Neural progenitor cell (in vitro differentiated cells): ENCODE measurements at regions not wholly inside any gene's neighbourhood (a gene's known extent, or its start where the extent isn't known, plus 50 kb on each side); places are given as distances from the start of the nearest gene placed in this dataset.
"Not testable (repeated sequence)": the region's sequence is repeated elsewhere in the genome, so short reads cannot be mapped to it uniquely, and the experiment has no call there.

Experiments
- DNase-seq: peaks from one replicate; pipeline ENCODE4 v3.0.0-alpha.2; 2016; ENCODE audit warnings: low spot score
- H2AFZ ChIP-seq: fragments of 200-600 bp; sonication (generic); replicated peaks from 2 replicates; pipeline ENCODE4 v1.6.1; 2016; ENCODE audit warnings: antibody characterized with exemption
- H3F3A ChIP-seq: fragments of 200-600 bp; sonication (generic); 2 replicates; pipeline ENCODE4 v1.6.1; 2016; ENCODE audit warnings: antibody characterized with exemption, low read depth
- H3K27ac ChIP-seq: fragments of 200-600 bp; sonication (generic); 2 replicates; pipeline ENCODE4 v1.5.1; 2016; ENCODE audit warnings: mild to moderate bottlenecking
- H3K27me3 ChIP-seq: fragments of 200-600 bp; sonication (generic); 2 replicates; pipeline ENCODE4 v1.6.1; 2016; ENCODE audit warnings: mild to moderate bottlenecking, moderate library complexity
- H3K36me3 ChIP-seq: fragments of 200-600 bp; sonication (generic); 2 replicates; pipeline ENCODE4 v1.5.1; 2016
- H3K4me1 ChIP-seq: fragments of 200-600 bp; sonication (generic); 2 replicates; pipeline ENCODE4 v1.6.1; 2016; ENCODE audit warnings: mixed run types
- H3K4me2 ChIP-seq: fragments of 200-600 bp; sonication (generic); 2 replicates; pipeline ENCODE4 v1.6.1; 2016
- H3K4me3 ChIP-seq: fragments of 200-600 bp; sonication (generic); 2 replicates; pipeline ENCODE4 v1.5.1; 2016
- H3K79me2 ChIP-seq: fragments of 200-600 bp; sonication (generic); 2 replicates; pipeline ENCODE4 v1.6.1; 2016; ENCODE audit warnings: low read depth
- H3K9ac ChIP-seq: fragments of 200-600 bp; sonication (generic); 2 replicates; pipeline ENCODE4 v1.6.1; 2016
- H3K9me3 ChIP-seq: fragments of 200-600 bp; sonication (generic); 2 replicates; pipeline ENCODE4 v1.5.1; 2016; ENCODE audit warnings: low read depth
- H4K20me1 ChIP-seq: fragments of 200-600 bp; sonication (generic); 2 replicates; pipeline ENCODE4 v1.6.1; 2016; ENCODE audit warnings: low read depth
- H3K27ac Mint-ChIP-seq: 3 replicates; pipeline ENCODE4 v1.8.0; 2021; ENCODE audit warnings: mixed read lengths
- H3K27me3 Mint-ChIP-seq: 2 replicates; pipeline ENCODE4 v1.8.0; 2022; ENCODE audit warnings: low read depth, mild to moderate bottlenecking, inconsistent platforms, moderate library complexity, mixed read lengths; ENCODE audit not compliant: insufficient read depth
- H3K36me3 Mint-ChIP-seq: 3 replicates; pipeline ENCODE4 v1.8.0; 2021; ENCODE audit warnings: mixed read lengths
- H3K4me1 Mint-ChIP-seq: 3 replicates; pipeline ENCODE4 v1.8.0; 2021; ENCODE audit warnings: mixed read lengths
- H3K4me3 Mint-ChIP-seq: 3 replicates; pipeline ENCODE4 v1.8.0; 2021; ENCODE audit warnings: mild to moderate bottlenecking, moderate library complexity, mixed read lengths
- H3K9me3 Mint-ChIP-seq: 3 replicates; pipeline ENCODE4 v1.8.0; 2020; ENCODE audit warnings: mixed read lengths
- CTCF ChIP-seq: fragments of 200-600 bp; sonication (generic); IDR thresholded peaks from 2 replicates; pipeline ENCODE4 v1.5.1; 2017; ENCODE audit warnings: antibody characterized with exemption, mild to moderate bottlenecking
- EZH2 ChIP-seq: fragments of 200-600 bp; sonication (generic); IDR thresholded peaks from 2 replicates; pipeline ENCODE4 v1.6.1; 2017; ENCODE audit warnings: antibody characterized with exemption, mild to moderate bottlenecking, moderate library complexity
- EZH2phosphoT487 ChIP-seq: fragments of 200-600 bp; sonication (generic); IDR thresholded peaks from 2 replicates; pipeline ENCODE4 v1.6.1; 2017; ENCODE audit warnings: antibody characterized with exemption

- H3K4me2 ChIP-seq, result no peak overlapping the region
- no peak for TF ChIP-seq CTCF
- no peak for TF ChIP-seq EZH2phosphoT487
- TF ChIP-seq EZH2, result no peak
- H3K9me3 ChIP-seq, result no peaks in the 10 kb centered on the region
- no peaks in the 10 kb centered on the region for H3F3A ChIP-seq
- DNase-seq, result no peak
- no peak overlapping the region for H3K4me3 Mint-ChIP-seq
- H3K27ac Mint-ChIP-seq, result no peak overlapping the region
- no peaks in the 10 kb centered on the region for H3K27me3 ChIP-seq
- H3K36me3 Mint-ChIP-seq, result no peaks in the 10 kb centered on the region
- no peak overlapping the region for H2AFZ ChIP-seq
- no peaks in the 10 kb centered on the region for H3K36me3 ChIP-seq
- no peaks in the 10 kb centered on the region for H3K4me1 Mint-ChIP-seq
- no peaks in the 10 kb centered on the region for H3K79me2 ChIP-seq
- peaks cover 2% of the 10 kb centered on the region for H3K9me3 Mint-ChIP-seq
- H3K9ac ChIP-seq, result no peak overlapping the region
- H3K27ac ChIP-seq, result no peak overlapping the region
- no peak overlapping the region for H3K4me3 ChIP-seq
- H3K27me3 Mint-ChIP-seq, result peaks cover 3% of the 10 kb centered on the region
- no peaks in the 10 kb centered on the region for H4K20me1 ChIP-seq
- no peaks in the 10 kb centered on the region for H3K4me1 ChIP-seq
Measured at GRCh38 chr14:22370084-22370847, 218.8 kb downstream of the DAD1 start.

- Histone ChIP-seq H3F3A (no peaks in the 10 kb centered on the region), H2AFZ (no peak overlapping the region), H3K4me3 (no peak overlapping the region), H3K27ac (no peak overlapping the region), H3K4me2 (no peak overlapping the region), H3K4me1 (no peaks in the 10 kb centered on the region), H3K79me2 (no peaks in the 10 kb centered on the region), H3K36me3 (no peaks in the 10 kb centered on the region), H3K27me3 (no peaks in the 10 kb centered on the region), H3K9ac (no peak overlapping the region), H4K20me1 (no peaks in the 10 kb centered on the region), H3K9me3 (no peaks in the 10 kb centered on the region)
- Mint-ChIP-seq H3K4me3 (no peak overlapping the region), H3K27ac (no peak overlapping the region), H3K4me1 (no peaks in the 10 kb centered on the region), H3K36me3 (no peaks in the 10 kb centered on the region), H3K27me3 (peaks cover 2% of the 10 kb centered on the region), H3K9me3 (peaks cover 3% of the 10 kb centered on the region)
- TF ChIP-seq CTCF (no peak), EZH2 (no peak), EZH2phosphoT487 (no peak)
- DNase-seq, result no peak
Measured at GRCh38 chr14:22358726-22359125, 230.3 kb downstream of the DAD1 start.

DNA sequence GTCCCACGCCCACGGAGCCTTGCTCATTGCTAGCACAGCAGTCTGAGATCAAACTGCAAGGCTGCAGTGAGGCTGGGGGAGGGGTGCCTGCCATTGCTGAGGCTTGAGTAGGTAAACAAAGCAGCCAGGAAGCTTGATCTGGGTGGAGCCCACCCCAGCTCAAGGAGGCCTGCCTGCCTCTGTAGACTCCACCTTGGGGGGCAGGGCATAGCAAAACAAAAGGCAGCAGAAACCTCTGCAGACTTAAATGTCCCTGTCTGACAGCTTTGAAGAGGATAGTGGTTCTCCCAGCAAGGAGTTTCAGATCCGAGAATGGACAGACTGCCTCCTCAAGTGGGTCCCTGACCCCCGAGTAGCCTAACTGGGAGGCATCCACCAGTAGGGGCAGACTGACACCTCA is 239.7 kb downstream of the DAD1 start:
- not testable (repeated sequence) for H3F3A ChIP-seq, H3K36me3 Mint-ChIP-seq, H3K27ac Mint-ChIP-seq, H3K9me3 ChIP-seq, H3K4me3 Mint-ChIP-seq, H4K20me1 ChIP-seq, H3K9ac ChIP-seq, H3K4me1 Mint-ChIP-seq, H3K27ac ChIP-seq, H3K36me3 ChIP-seq, H3K79me2 ChIP-seq, H3K27me3 ChIP-seq, H3K27me3 Mint-ChIP-seq
- H3K4me1 ChIP-seq, result peaks cover 10% of the 10 kb centered on the region
- DNase-seq, result peak; percentile 6
- H2AFZ ChIP-seq, result peak overlapping the region; percentile 85
- peaks cover 24% of the 10 kb centered on the region for H3K9me3 Mint-ChIP-seq
- H3K4me2 ChIP-seq, result peak overlapping the region; percentile 47
- H3K4me3 ChIP-seq, result peak overlapping the region; percentile 17

DNA sequence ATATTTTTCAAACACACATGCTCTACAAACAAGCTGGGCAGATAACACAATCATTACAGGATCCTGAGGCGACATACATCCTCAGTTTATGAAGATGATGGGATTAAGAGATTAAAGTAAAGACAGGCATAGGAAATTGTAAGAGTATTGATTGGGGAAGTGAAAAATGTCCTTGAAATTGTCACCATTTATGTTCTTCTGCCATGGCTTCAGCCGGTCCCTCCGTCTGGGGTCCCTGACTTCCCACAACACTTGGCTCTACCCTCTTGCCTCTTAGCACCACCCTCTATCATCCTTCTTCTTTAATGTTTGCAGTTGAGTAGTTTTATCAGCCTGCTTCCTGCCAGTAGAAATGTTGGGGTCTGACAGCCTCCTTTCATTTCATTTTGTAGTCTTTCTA is 244.4 kb downstream of the DAD1 start:
- H3K4me1 ChIP-seq, result peaks cover 9% of the 10 kb centered on the region
- H3K27me3 Mint-ChIP-seq, result peaks cover 5% of the 10 kb centered on the region
- no peak overlapping the region for H2AFZ ChIP-seq
- no peak overlapping the region for H3K9ac ChIP-seq
- H3K4me3 Mint-ChIP-seq, result no peak overlapping the region
- H3K36me3 Mint-ChIP-seq, result no peaks in the 10 kb centered on the region
- H3K9me3 ChIP-seq, result no peaks in the 10 kb centered on the region
- no peaks in the 10 kb centered on the region for H3K79me2 ChIP-seq
- H3F3A ChIP-seq, result no peaks in the 10 kb centered on the region
- peaks cover 28% of the 10 kb centered on the region for H3K9me3 Mint-ChIP-seq
- H3K27me3 ChIP-seq, result no peaks in the 10 kb centered on the region
- no peak overlapping the region for H3K4me3 ChIP-seq
- H4K20me1 ChIP-seq, result no peaks in the 10 kb centered on the region
- no peaks in the 10 kb centered on the region for H3K36me3 ChIP-seq
- no peak for DNase-seq
- peaks cover 2% of the 10 kb centered on the region for H3K4me1 Mint-ChIP-seq
- H3K4me2 ChIP-seq, result no peak overlapping the region
- no peak for TF ChIP-seq EZH2
- no peak for TF ChIP-seq EZH2phosphoT487
- no peak for TF ChIP-seq CTCF
- no peak overlapping the region for H3K27ac ChIP-seq
- no peak overlapping the region for H3K27ac Mint-ChIP-seq

- not testable (repeated sequence) for H3K4me1 ChIP-seq, H3K27ac Mint-ChIP-seq, H3K9me3 ChIP-seq, H3K4me1 Mint-ChIP-seq, H3K27ac ChIP-seq, H4K20me1 ChIP-seq, H3F3A ChIP-seq, H3K4me3 ChIP-seq, H3K36me3 Mint-ChIP-seq, H3K79me2 ChIP-seq, H2AFZ ChIP-seq, DNase-seq, H3K27me3 ChIP-seq, H3K4me2 ChIP-seq, H3K27me3 Mint-ChIP-seq, H3K4me3 Mint-ChIP-seq, H3K9ac ChIP-seq, H3K36me3 ChIP-seq
- peaks cover 28% of the 10 kb centered on the region for H3K9me3 Mint-ChIP-seq
Measured at GRCh38 chr14:22344209-22344608, 244.8 kb downstream of the DAD1 start.
